Liver (tissue), 3 donors: ENCODE measurements at regions not wholly inside any gene's neighbourhood (a gene's known extent, or its start where the extent isn't known, plus 50 kb on each side); places are given as distances from the start of the nearest gene placed in this dataset.

Experiments used
- CTCF ChIP-seq: fragments of 150-350 bp; IDR thresholded peaks from 2 replicates; pipeline ENCODE4 v1.5.1; 2017; ENCODE audit warnings: improper control_type of control experiment, low read depth, low read length; ENCODE audit not compliant: missing input control
- GABPA ChIP-seq, 2 donors: IDR thresholded peaks in 1 of 2; conservative IDR thresholded peaks in 1 of 2; 2 replicates each; pipeline ENCODE4 v1.6.1; 2016; ENCODE audit warnings: antibody characterized with exemption in 2 of 2, mild to moderate bottlenecking in 1 of 2, moderate library complexity in 1 of 2
- JUND ChIP-seq, 2 donors: IDR thresholded peaks; 2 replicates each; pipeline ENCODE4 v1.6.1; 2016; ENCODE audit warnings: antibody characterized with exemption in 2 of 2
- MAX ChIP-seq: IDR thresholded peaks from 2 replicates; pipeline ENCODE4 v1.6.1; 2016; ENCODE audit warnings: antibody characterized with exemption
- REST ChIP-seq: IDR thresholded peaks from 2 replicates; pipeline ENCODE4 v1.6.1; 2016; ENCODE audit warnings: antibody characterized with exemption, mild to moderate bottlenecking
- SP1 ChIP-seq: IDR thresholded peaks from 2 replicates; pipeline ENCODE4 v1.6.1; 2018; ENCODE audit warnings: antibody characterized with exemption, mild to moderate bottlenecking
- ZBTB33 ChIP-seq: IDR thresholded peaks from 2 replicates; pipeline ENCODE4 v1.6.1; 2016; ENCODE audit warnings: antibody characterized with exemption
- donor health status: healthy.
- donor health status: healthy.

- TF ChIP-seq GABPA (IDR thresholded peaks at IDR 0.05 in 1 of 2, conservative IDR thresholded peaks at IDR 0.05 in 1 of 2) (no peak), JUND (IDR thresholded peaks at IDR 0.05) (no peak), CTCF (no peak), MAX (no peak), ZBTB33 (no peak), SP1 (no peak), REST (no peak)
Measured at GRCh38 chr4:32000846-32001488, 1280.8 kb downstream of the PCDH7 start.
